K562 (cell line): ENCODE measurements at regions not wholly inside any gene's neighbourhood (a gene's known extent, or its start where the extent isn't known, plus 50 kb on each side); places are given as distances from the start of the nearest gene placed in this dataset.

Experiments
- ATAC-seq: fragments of 200-7000 bp; cut with Tn5 transposase; 3 replicates; pipeline ENCODE4 v1.9.1; 2020; ENCODE audit warnings: moderate library complexity
- BruUV-seq: library from RNA; stranded (reverse); fragments of 400-500 nt; replicated peaks from 2 replicates; lab custom pipeline; 2021; lab: Mats Ljungman, UMichigan
- CTCF ChIA-PET: fragments of 300-600 bp; formaldehyde crosslinking; extraction: SDS; loops from one replicate; lab custom pipeline; 2021; ENCODE audit warnings: low intra/inter-chr PET ratio; lab: Yijun Ruan, JAX
- POLR2A ChIA-PET: fragments of 300-600, 350-650 bp; sonication (Branson Sonifier 250); formaldehyde crosslinking; extraction: SDS; loops from one replicate; lab custom pipeline; 2021; ENCODE audit warnings: antibody characterized with exemption, inconsistent platforms; lab: Yijun Ruan, JAX
- DNase-seq, 4 experiments: peaks; one replicate each; pipeline versions ENCODE4 v3.0.0 to v3.0.0-alpha.2; 2011 to 2018; ENCODE audit warnings: low spot score in 3 of 4, mixed read lengths in 3 of 4; ENCODE audit errors: extremely low read depth in 1 of 4
- FAIRE-seq: peaks from 2 replicates; lab custom pipeline; 2011; peaks lifted over from hg19 to GRCh38; lab: Jason Lieb, UNC
- H2AFZ ChIP-seq: 2 replicates; pipeline ENCODE4 v1.6.0; 2011; ENCODE audit warnings: low read depth, low read length, control low read depth, inconsistent platforms
- H3K27ac ChIP-seq: fragments of 200-600 bp; 3 replicates; pipeline ENCODE4 v1.8.0; 2011; ENCODE audit warnings: low read depth, mild to moderate bottlenecking, control low read depth, inconsistent platforms, low read length, moderate library complexity, mixed read lengths; ENCODE audit errors: extremely low read depth
- H3K27me3 ChIP-seq, 2 experiments: fragments of 300-600 bp in 1 of 2; 2 replicates in 1 of 2; 3 replicates in 1 of 2; pipeline versions ENCODE4 v1.6.0 to v1.8.0; 2011; ENCODE audit warnings: inconsistent platforms in 2 of 2, low read length in 2 of 2, mild to moderate bottlenecking in 1 of 2, mixed read lengths in 1 of 2, moderate library complexity in 1 of 2; ENCODE audit not compliant: control insufficient read depth in 2 of 2, insufficient read depth in 2 of 2
- H3K36me3 ChIP-seq: fragments of 300-600 bp; 3 replicates; pipeline ENCODE4 v1.8.0; 2011; ENCODE audit warnings: mild to moderate bottlenecking, low read length, inconsistent platforms; ENCODE audit not compliant: control insufficient read depth, insufficient read depth
- H3K4me1 ChIP-seq, 2 experiments: fragments of 200-600 bp in 1 of 2; replicated peaks in 1 of 2; 2 replicates in 1 of 2; 3 replicates in 1 of 2; pipeline versions ENCODE4 v1.5.1 to v1.8.0; 2011; ENCODE audit warnings: inconsistent platforms in 2 of 2, low read length in 2 of 2, mild to moderate bottlenecking in 1 of 2, mixed read lengths in 1 of 2, moderate library complexity in 1 of 2; ENCODE audit not compliant: control insufficient read depth in 2 of 2, insufficient read depth in 2 of 2
- H3K4me2 ChIP-seq: 2 replicates; pipeline ENCODE4 v1.6.1; 2011; ENCODE audit warnings: low read length, control low read depth, inconsistent platforms, mixed read lengths; ENCODE audit not compliant: insufficient read depth
- H3K4me3 ChIP-seq: fragments of 200-600 bp; sonication (generic), shearing (Covaris generic); 2 replicates; pipeline ENCODE4 v1.5.1; 2016; ENCODE audit warnings: control low read depth, inconsistent platforms
- H3K79me2 ChIP-seq: fragments of 200-600 bp; 3 replicates; pipeline ENCODE4 v1.8.0; 2011; ENCODE audit warnings: low read length, inconsistent platforms; ENCODE audit not compliant: control insufficient read depth, insufficient read depth
- H3K9ac ChIP-seq, 2 experiments: 2 replicates each; pipeline versions ENCODE4 v1.6.0 to v1.6.1; 2011; ENCODE audit warnings: low read depth in 2 of 2, low read length in 2 of 2, control low read depth in 1 of 2, inconsistent platforms in 1 of 2, mild to moderate bottlenecking in 1 of 2, mixed read lengths in 1 of 2; ENCODE audit not compliant: insufficient read depth in 1 of 2
- H3K9me1 ChIP-seq: one replicate; pipeline ENCODE4 v1.6.0; 2011; ENCODE audit warnings: inconsistent platforms, mild to moderate bottlenecking, low read length, moderate library complexity; ENCODE audit not compliant: control insufficient read depth, insufficient read depth
- H3K9me3 ChIP-seq: replicated peaks from 2 replicates; pipeline ENCODE4 v1.5.1; 2011; ENCODE audit warnings: low read depth, low read length, inconsistent platforms; ENCODE audit not compliant: control insufficient read depth, insufficient read depth
- H4K20me1 ChIP-seq: replicated peaks from 2 replicates; pipeline ENCODE4 v1.6.1; 2011; ENCODE audit warnings: low read length, inconsistent platforms, mixed read lengths; ENCODE audit not compliant: control insufficient read depth, insufficient read depth
- CREBBP ChIP-seq: IDR thresholded peaks from one replicate; pipeline ENCODE4 v1.6.1; 2012; ENCODE audit warnings: low read depth, mild to moderate bottlenecking, control low read depth, inconsistent platforms, low read length
- FOXK1 ChIP-seq: sonication (generic); formaldehyde crosslinking; IDR thresholded peaks from 2 replicates; pipeline ENCODE4 v1.8.0; 2022; ENCODE audit warnings: missing genetic modification reagents, mild to moderate bottlenecking, borderline replicate concordance
- KDM4B ChIP-seq, 2 experiments: fragments of 450-650 bp in 1 of 2; sonication (generic) in 1 of 2; IDR thresholded peaks; 2 replicates each; pipeline ENCODE4 v1.6.1; 2016 to 2017; ENCODE audit warnings: borderline replicate concordance in 2 of 2, antibody characterized with exemption in 1 of 2, low read depth in 1 of 2, mild to moderate bottlenecking in 1 of 2
- KLF13 ChIP-seq: fragments of 450-650 bp; IDR thresholded peaks from 2 replicates; pipeline ENCODE4 v1.6.1; 2016; ENCODE audit warnings: missing genetic modification characterization, low read depth, mild to moderate bottlenecking, missing compliant biosample characterization, moderate library complexity, borderline replicate concordance
- MCM7 ChIP-seq, 2 experiments: fragments of 450-650 bp; IDR thresholded peaks; 2 replicates each; pipeline ENCODE4 v1.6.1; 2016 to 2018
- PHF21A ChIP-seq: fragments of 450-650 bp; IDR thresholded peaks from 2 replicates; pipeline ENCODE4 v1.6.1; 2017; ENCODE audit warnings: low read depth, borderline replicate concordance
- POLR2G ChIP-seq: fragments of 200-400 bp; formaldehyde crosslinking; IDR thresholded peaks from 2 replicates; pipeline ENCODE4 v1.6.1; 2017; ENCODE audit warnings: low read depth, mild to moderate bottlenecking, antibody characterized with exemption, low read length, moderate library complexity
- SMARCC2 ChIP-seq: fragments of 450-650 bp; IDR thresholded peaks from 2 replicates; pipeline ENCODE4 v1.6.1; 2017; ENCODE audit warnings: antibody characterized with exemption, moderate library complexity, mild to moderate bottlenecking, low read depth
- SMARCE1 ChIP-seq: fragments of 450-650 bp; IDR thresholded peaks from 2 replicates; pipeline ENCODE4 v1.7.1; 2016; ENCODE audit warnings: mild to moderate bottlenecking
- SRSF7 ChIP-seq: fragments of 200-400 bp; formaldehyde crosslinking; optimal IDR thresholded peaks from 2 replicates; pipeline ENCODE3; 2017; ENCODE audit warnings: mild to moderate bottlenecking, low read depth, low read length
- ZBED1 ChIP-seq: IDR thresholded peaks from 2 replicates; pipeline ENCODE4 v1.6.1; 2014
- ZC3H4 ChIP-seq: sonication (generic); formaldehyde crosslinking; IDR thresholded peaks from 2 replicates; pipeline ENCODE4 v1.9.0; 2021; ENCODE audit warnings: missing genetic modification reagents, borderline replicate concordance
- ZFP36 ChIP-seq: fragments of 150-350 bp; IDR thresholded peaks from 2 replicates; pipeline ENCODE4 v1.6.1; 2018; ENCODE audit warnings: low read length, low read depth; ENCODE audit not compliant: partially characterized antibody
- ZNF239 ChIP-seq: fragments of 250-450 bp; sonication (Bioruptor Pico); IDR thresholded peaks from 2 replicates; pipeline ENCODE4 v1.4.0; 2020; ENCODE audit warnings: mild to moderate bottlenecking
- ZNF644 ChIP-seq: fragments of 200-800 bp; sonication (Bioruptor generic); IDR thresholded peaks from 2 replicates; pipeline ENCODE4 v1.6.1; 2016; ENCODE audit warnings: low read depth, missing genetic modification characterization, missing compliant biosample characterization
- ZNF77 ChIP-seq: fragments of 250-450 bp; sonication (Bioruptor Pico); IDR thresholded peaks from 2 replicates; pipeline ENCODE4 v1.5.0; 2020
- WGBS: fragments of 100-300 bp; shearing (Covaris generic); methylation state at CpG from one replicate; pipeline ENCODE4 v1.1.6; 2016; ENCODE audit warnings: low coverage, mixed read lengths; ENCODE audit not compliant: insufficient coverage; ENCODE audit errors: missing lambda C conversion rate; 5-methylcytosine and 5-hydroxymethylcytosine counted together
- in situ Hi-C: fragments of 300-500 bp; cut with MboI; formaldehyde crosslinking; loops from 4 replicates; pipeline ENCODE4 v1.15.0; 2018; ENCODE audit warnings: inconsistent platforms, mixed read lengths
- intact Hi-C: fragments of 100-400 bp; cut with micrococcal nuclease; formaldehyde crosslinking; loops from 2 replicates; pipeline ENCODE4 v1.14.2; 2022
- TF ChIP-seq, protein P1 (sequence below): fragments of 150-350 bp; conservative IDR thresholded peaks from 2 replicates; pipeline ENCODE4 v1.6.1; 2014; ENCODE audit warnings: low read length
- TF ChIP-seq, protein P2 (sequence below): conservative IDR thresholded peaks from 2 replicates; pipeline ENCODE4 v1.6.1; 2011; ENCODE audit warnings: low read depth, mild to moderate bottlenecking, low read length; ENCODE audit not compliant: control insufficient read depth
- TF ChIP-seq, protein P3 (sequence below): fragments of 450-650 bp; IDR thresholded peaks from one replicate; pipeline ENCODE4 v1.6.1; 2018; ENCODE audit warnings: mild to moderate bottlenecking, moderate library complexity; ENCODE audit not compliant: partially characterized antibody
- TF ChIP-seq, protein P4 (sequence below): sonication (generic); formaldehyde crosslinking; IDR thresholded peaks from 2 replicates; pipeline ENCODE4 v1.5.0; 2020; ENCODE audit warnings: missing genetic modification reagents

DNA sequence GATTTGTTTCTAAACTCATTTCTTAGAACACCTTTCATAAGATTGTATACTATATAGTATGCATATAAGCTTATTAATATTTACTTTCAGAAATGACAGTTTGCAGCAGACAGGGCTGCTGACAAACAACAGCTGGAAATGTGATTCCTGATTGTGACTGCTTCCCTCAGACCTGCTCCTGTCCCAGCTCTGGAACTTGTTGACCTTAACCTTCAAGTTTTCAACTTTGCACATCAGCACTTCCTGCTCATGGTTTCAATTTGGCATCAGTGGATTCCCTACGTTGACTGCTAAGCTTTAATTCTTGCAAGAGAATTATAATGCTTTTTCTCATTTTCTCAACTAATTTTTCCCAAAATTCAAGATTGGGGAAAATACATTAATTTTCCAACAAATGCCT, 459.2 kb upstream of the ACVR2A start:
- Histone ChIP-seq H3K4me3 (no peak overlapping the region), H3K27me3 (no peaks in the 10 kb centered on the region), H2AFZ (no peak overlapping the region), H3K4me1 (no peaks in the 10 kb centered on the region), H3K79me2 (no peaks in the 10 kb centered on the region), H3K27ac (no peak overlapping the region), H4K20me1 (no peaks in the 10 kb centered on the region), H3K4me2 (no peak overlapping the region), H3K9me1 (no peaks in the 10 kb centered on the region), H3K9me3 (no peaks in the 10 kb centered on the region)
- intact Hi-C loops (no loop called here), in situ Hi-C loops (no loop called here)
- 0% methylated on average over 1 of the region's 1 CpG for WGBS
- CTCF ChIA-PET: no interaction called here
- no TSS peak for BruUV-seq
- no peak for ATAC-seq
- POLR2A ChIA-PET: no interaction called here
- TF ChIP-seq ZNF77 (CRISPR knock-in tag) (no peak), CREBBP (no peak), KLF13 (tag) (no peak), SMARCE1 (no peak), SMARCC2 (no peak), MCM7 (IDR thresholded peaks at IDR 0.05) (no peak), POLR2G (no peak), FOXK1 (no peak), ZC3H4 (no peak), ZNF644 (no peak), PHF21A (no peak), ZFP36 (no peak), ZBED1 (no peak), ZNF239 (no peak), KDM4B (IDR thresholded peaks at IDR 0.05; ENCODE audit: borderline replicate concordance in 2 of 2, low read depth in 1 of 2) (no peak), SRSF7 (no peak)
- TF ChIP-seq, protein P1, sequence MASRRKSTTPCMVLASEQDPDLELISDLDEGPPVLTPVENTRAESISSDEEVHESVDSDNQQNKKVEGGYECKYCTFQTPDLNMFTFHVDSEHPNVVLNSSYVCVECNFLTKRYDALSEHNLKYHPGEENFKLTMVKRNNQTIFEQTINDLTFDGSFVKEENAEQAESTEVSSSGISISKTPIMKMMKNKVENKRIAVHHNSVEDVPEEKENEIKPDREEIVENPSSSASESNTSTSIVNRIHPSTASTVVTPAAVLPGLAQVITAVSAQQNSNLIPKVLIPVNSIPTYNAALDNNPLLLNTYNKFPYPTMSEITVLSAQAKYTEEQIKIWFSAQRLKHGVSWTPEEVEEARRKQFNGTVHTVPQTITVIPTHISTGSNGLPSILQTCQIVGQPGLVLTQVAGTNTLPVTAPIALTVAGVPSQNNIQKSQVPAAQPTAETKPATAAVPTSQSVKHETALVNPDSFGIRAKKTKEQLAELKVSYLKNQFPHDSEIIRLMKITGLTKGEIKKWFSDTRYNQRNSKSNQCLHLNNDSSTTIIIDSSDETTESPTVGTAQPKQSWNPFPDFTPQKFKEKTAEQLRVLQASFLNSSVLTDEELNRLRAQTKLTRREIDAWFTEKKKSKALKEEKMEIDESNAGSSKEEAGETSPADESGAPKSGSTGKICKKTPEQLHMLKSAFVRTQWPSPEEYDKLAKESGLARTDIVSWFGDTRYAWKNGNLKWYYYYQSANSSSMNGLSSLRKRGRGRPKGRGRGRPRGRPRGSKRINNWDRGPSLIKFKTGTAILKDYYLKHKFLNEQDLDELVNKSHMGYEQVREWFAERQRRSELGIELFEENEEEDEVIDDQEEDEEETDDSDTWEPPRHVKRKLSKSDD: no peak
- TF ChIP-seq, protein P2, sequence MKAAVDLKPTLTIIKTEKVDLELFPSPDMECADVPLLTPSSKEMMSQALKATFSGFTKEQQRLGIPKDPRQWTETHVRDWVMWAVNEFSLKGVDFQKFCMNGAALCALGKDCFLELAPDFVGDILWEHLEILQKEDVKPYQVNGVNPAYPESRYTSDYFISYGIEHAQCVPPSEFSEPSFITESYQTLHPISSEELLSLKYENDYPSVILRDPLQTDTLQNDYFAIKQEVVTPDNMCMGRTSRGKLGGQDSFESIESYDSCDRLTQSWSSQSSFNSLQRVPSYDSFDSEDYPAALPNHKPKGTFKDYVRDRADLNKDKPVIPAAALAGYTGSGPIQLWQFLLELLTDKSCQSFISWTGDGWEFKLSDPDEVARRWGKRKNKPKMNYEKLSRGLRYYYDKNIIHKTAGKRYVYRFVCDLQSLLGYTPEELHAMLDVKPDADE: no peak
- TF ChIP-seq, protein P3, sequence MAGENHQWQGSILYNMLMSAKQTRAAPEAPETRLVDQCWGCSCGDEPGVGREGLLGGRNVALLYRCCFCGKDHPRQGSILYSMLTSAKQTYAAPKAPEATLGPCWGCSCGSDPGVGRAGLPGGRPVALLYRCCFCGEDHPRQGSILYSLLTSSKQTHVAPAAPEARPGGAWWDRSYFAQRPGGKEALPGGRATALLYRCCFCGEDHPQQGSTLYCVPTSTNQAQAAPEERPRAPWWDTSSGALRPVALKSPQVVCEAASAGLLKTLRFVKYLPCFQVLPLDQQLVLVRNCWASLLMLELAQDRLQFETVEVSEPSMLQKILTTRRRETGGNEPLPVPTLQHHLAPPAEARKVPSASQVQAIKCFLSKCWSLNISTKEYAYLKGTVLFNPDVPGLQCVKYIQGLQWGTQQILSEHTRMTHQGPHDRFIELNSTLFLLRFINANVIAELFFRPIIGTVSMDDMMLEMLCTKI: no peak
- TF ChIP-seq, protein P4, sequence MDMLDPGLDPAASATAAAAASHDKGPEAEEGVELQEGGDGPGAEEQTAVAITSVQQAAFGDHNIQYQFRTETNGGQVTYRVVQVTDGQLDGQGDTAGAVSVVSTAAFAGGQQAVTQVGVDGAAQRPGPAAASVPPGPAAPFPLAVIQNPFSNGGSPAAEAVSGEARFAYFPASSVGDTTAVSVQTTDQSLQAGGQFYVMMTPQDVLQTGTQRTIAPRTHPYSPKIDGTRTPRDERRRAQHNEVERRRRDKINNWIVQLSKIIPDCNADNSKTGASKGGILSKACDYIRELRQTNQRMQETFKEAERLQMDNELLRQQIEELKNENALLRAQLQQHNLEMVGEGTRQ (CRISPR knock-in tag): no peak
- TF ChIP-seq, all 486 proteins: peak for 0
- Histone ChIP-seq H3K9ac (no peak overlapping the region), H3K36me3 (no peaks in the 10 kb centered on the region)
- FAIRE-seq: no peak
- DNase-seq: no peak
